ENCODE measurements at regions not wholly inside any gene's neighbourhood (a gene's known extent, or its start where the extent isn't known, plus 50 kb on each side); places are given as distances from the start of the nearest gene placed in this dataset.
"Not testable (repeated sequence)": the region's sequence is repeated elsewhere in the genome, so short reads cannot be mapped to it uniquely, and the experiment has no call there.

- no peak for TF ChIP-seq POU2F2 (IDR thresholded peaks at IDR 0.05; ENCODE audit: low read depth, low read length)
- TF ChIP-seq POLR2A (IDR thresholded peaks at IDR 0.05; ENCODE audit: low read depth, low read length), result no peak
- no peak for TF ChIP-seq SPI1 (IDR thresholded peaks at IDR 0.05; ENCODE audit: low read depth, low read length)
- TF ChIP-seq PAX5 (IDR thresholded peaks at IDR 0.05; ENCODE audit: insufficient read depth, low read length, severe bottlenecking), result no peak
- TF ChIP-seq POLR2AphosphoS5 (IDR thresholded peaks at IDR 0.05; ENCODE audit: low read depth, low read length), result no peak
- TF ChIP-seq TAF1 (IDR thresholded peaks at IDR 0.05; ENCODE audit: low read depth, low read length), result no peak
- FAIRE-seq, result no peak
- DNase-seq (ENCODE audit: insufficient read length, low spot score), result no peak
These were observed 96.7 kb upstream of the SLC7A11 start for GRCh38 chr4:138338840-138339239.

GRCh38 chr4:138338222-138338621 is 96.1 kb upstream of the SLC7A11 start:
- not testable (repeated sequence) for FAIRE-seq; DNase-seq (ENCODE audit: insufficient read length, low spot score)

GRCh38 chr4:138334346-138335016 is 92.3 kb upstream of the SLC7A11 start:
- no peak for DNase-seq (ENCODE audit: insufficient read length, low spot score)
- no peak for FAIRE-seq
- TF ChIP-seq TAF1 (IDR thresholded peaks at IDR 0.05; ENCODE audit: low read depth, low read length), result no peak
- TF ChIP-seq POU2F2 (IDR thresholded peaks at IDR 0.05; ENCODE audit: low read depth, low read length), result no peak
- no peak for TF ChIP-seq PAX5 (IDR thresholded peaks at IDR 0.05; ENCODE audit: insufficient read depth, low read length, severe bottlenecking)
- TF ChIP-seq POLR2A (IDR thresholded peaks at IDR 0.05; ENCODE audit: low read depth, low read length), result no peak
- no peak for TF ChIP-seq POLR2AphosphoS5 (IDR thresholded peaks at IDR 0.05; ENCODE audit: low read depth, low read length)
- no peak for TF ChIP-seq SPI1 (IDR thresholded peaks at IDR 0.05; ENCODE audit: low read depth, low read length)

GRCh38 chr4:138332415-138332814 is 90.3 kb upstream of the SLC7A11 start:
- FAIRE-seq; DNase-seq (ENCODE audit: insufficient read length, low spot score): not testable (repeated sequence)

- no peak for TF ChIP-seq POLR2AphosphoS5 (IDR thresholded peaks at IDR 0.05; ENCODE audit: low read depth, low read length)
- TF ChIP-seq PAX5 (IDR thresholded peaks at IDR 0.05; ENCODE audit: insufficient read depth, low read length, severe bottlenecking), result no peak
- TF ChIP-seq TAF1 (IDR thresholded peaks at IDR 0.05; ENCODE audit: low read depth, low read length), result no peak
- TF ChIP-seq POLR2A (IDR thresholded peaks at IDR 0.05; ENCODE audit: low read depth, low read length), result no peak
- no peak for TF ChIP-seq POU2F2 (IDR thresholded peaks at IDR 0.05; ENCODE audit: low read depth, low read length)
- TF ChIP-seq SPI1 (IDR thresholded peaks at IDR 0.05; ENCODE audit: low read depth, low read length), result no peak
- DNase-seq (ENCODE audit: insufficient read length, low spot score), result no peak
- no peak for FAIRE-seq
These were observed 88.4 kb upstream of the SLC7A11 start for GRCh38 chr4:138330531-138330930.

GRCh38 chr4:138329506-138330070 is 87.4 kb upstream of the SLC7A11 start:
- TF ChIP-seq SPI1 (IDR thresholded peaks at IDR 0.05; ENCODE audit: low read depth, low read length) (no peak), PAX5 (IDR thresholded peaks at IDR 0.05; ENCODE audit: insufficient read depth, low read length, severe bottlenecking) (no peak), POLR2AphosphoS5 (IDR thresholded peaks at IDR 0.05; ENCODE audit: low read depth, low read length) (no peak), POU2F2 (IDR thresholded peaks at IDR 0.05; ENCODE audit: low read depth, low read length) (no peak), TAF1 (IDR thresholded peaks at IDR 0.05; ENCODE audit: low read depth, low read length) (no peak), POLR2A (IDR thresholded peaks at IDR 0.05; ENCODE audit: low read depth, low read length) (no peak)
- FAIRE-seq, result no peak
- no peak for DNase-seq (ENCODE audit: insufficient read length, low spot score)

GRCh38 chr4:138327338-138327737 is 85.2 kb upstream of the SLC7A11 start:
- TF ChIP-seq POLR2A (IDR thresholded peaks at IDR 0.05; ENCODE audit: low read depth, low read length) (no peak), SPI1 (IDR thresholded peaks at IDR 0.05; ENCODE audit: low read depth, low read length) (no peak), PAX5 (IDR thresholded peaks at IDR 0.05; ENCODE audit: insufficient read depth, low read length, severe bottlenecking) (no peak), POU2F2 (IDR thresholded peaks at IDR 0.05; ENCODE audit: low read depth, low read length) (no peak), TAF1 (IDR thresholded peaks at IDR 0.05; ENCODE audit: low read depth, low read length) (no peak)
- DNase-seq (ENCODE audit: insufficient read length, low spot score) (no peak), FAIRE-seq (no peak)

- TF ChIP-seq POLR2AphosphoS5 (IDR thresholded peaks at IDR 0.05; ENCODE audit: low read depth, low read length), result no peak
- TF ChIP-seq TAF1 (IDR thresholded peaks at IDR 0.05; ENCODE audit: low read depth, low read length), result no peak
- no peak for TF ChIP-seq POLR2A (IDR thresholded peaks at IDR 0.05; ENCODE audit: low read depth, low read length)
- no peak for TF ChIP-seq PAX5 (IDR thresholded peaks at IDR 0.05; ENCODE audit: insufficient read depth, low read length, severe bottlenecking)
- TF ChIP-seq POU2F2 (IDR thresholded peaks at IDR 0.05; ENCODE audit: low read depth, low read length), result no peak
- TF ChIP-seq SPI1 (IDR thresholded peaks at IDR 0.05; ENCODE audit: low read depth, low read length), result no peak
- FAIRE-seq, result no peak
- DNase-seq (ENCODE audit: insufficient read length, low spot score), result no peak
These were observed 78.7 kb upstream of the SLC7A11 start for GRCh38 chr4:138320831-138321230.

GRCh38 chr4:138320030-138320429 is 77.9 kb upstream of the SLC7A11 start:
- no peak for DNase-seq (ENCODE audit: insufficient read length, low spot score)
- TF ChIP-seq POLR2A (IDR thresholded peaks at IDR 0.05; ENCODE audit: low read depth, low read length) (no peak), POLR2AphosphoS5 (IDR thresholded peaks at IDR 0.05; ENCODE audit: low read depth, low read length) (no peak), POU2F2 (IDR thresholded peaks at IDR 0.05; ENCODE audit: low read depth, low read length) (no peak), SPI1 (IDR thresholded peaks at IDR 0.05; ENCODE audit: low read depth, low read length) (peak; percentile 46; the same call in 1 of the 2 replicates), TAF1 (IDR thresholded peaks at IDR 0.05; ENCODE audit: low read depth, low read length) (no peak)
- FAIRE-seq, result no peak

GRCh38 chr4:138317175-138317748 is 75.1 kb upstream of the SLC7A11 start:
- no peak for TF ChIP-seq POU2F2 (IDR thresholded peaks at IDR 0.05; ENCODE audit: low read depth, low read length)
- no peak for TF ChIP-seq PAX5 (IDR thresholded peaks at IDR 0.05; ENCODE audit: insufficient read depth, low read length, severe bottlenecking)
- TF ChIP-seq SPI1 (IDR thresholded peaks at IDR 0.05; ENCODE audit: low read depth, low read length), result no peak
- no peak for TF ChIP-seq POLR2A (IDR thresholded peaks at IDR 0.05; ENCODE audit: low read depth, low read length)
- TF ChIP-seq TAF1 (IDR thresholded peaks at IDR 0.05; ENCODE audit: low read depth, low read length), result no peak
- TF ChIP-seq POLR2AphosphoS5 (IDR thresholded peaks at IDR 0.05; ENCODE audit: low read depth, low read length), result no peak
- FAIRE-seq, result no peak
- no peak for DNase-seq (ENCODE audit: insufficient read length, low spot score)

All from GM12891 (cell line).